WERI-Rb-1 (cell line): ENCODE measurements at regions not wholly inside any gene's neighbourhood (a gene's known extent, or its start where the extent isn't known, plus 50 kb on each side); places are given as distances from the start of the nearest gene placed in this dataset.

Source experiments
- DNase-seq: peaks from one replicate; pipeline ENCODE4 v3.0.0-alpha.2; 2020
- H3K27ac ChIP-seq: fragments of 250-450 bp; sonication (Bioruptor Pico); 2 replicates; pipeline ENCODE4 v1.5.1; 2020; ENCODE audit warnings: mild to moderate bottlenecking, moderate library complexity
- H3K27me3 ChIP-seq: fragments of 250-450 bp; sonication (Bioruptor Pico); 2 replicates; pipeline ENCODE4 v1.5.1; 2021; ENCODE audit warnings: mild to moderate bottlenecking, low read depth, moderate library complexity; ENCODE audit not compliant: insufficient read depth, severe bottlenecking
- H3K36me3 ChIP-seq: fragments of 250-450 bp; sonication (Bioruptor Pico); 2 replicates; pipeline ENCODE4 v1.5.1; 2020; ENCODE audit warnings: mild to moderate bottlenecking, moderate library complexity
- H3K4me3 ChIP-seq: 2 replicates; pipeline ENCODE4 v1.5.1; 2011; ENCODE audit warnings: low read depth, mild to moderate bottlenecking, control low read depth, low read length
- H3K9me3 ChIP-seq: fragments of 250-450 bp; sonication (Bioruptor Pico); 2 replicates; pipeline ENCODE4 v1.5.1; 2021; ENCODE audit warnings: mild to moderate bottlenecking, moderate library complexity; ENCODE audit not compliant: severe bottlenecking
- CTCF ChIP-seq: IDR thresholded peaks from 2 replicates; pipeline ENCODE4 v1.5.1; 2011; ENCODE audit warnings: low read depth, mild to moderate bottlenecking, control low read depth, inconsistent platforms, low read length

GRCh38 chr21:38960251-38960650 is 154.5 kb downstream of the ETS2 start:
- H3K36me3 ChIP-seq: no peaks in the 10 kb centered on the region

GRCh38 chr21:38959692-38960061 is 153.9 kb downstream of the ETS2 start:
- peaks cover 10% of the 10 kb centered on the region for H3K9me3 ChIP-seq
- no peaks in the 10 kb centered on the region for H3K36me3 ChIP-seq
- H3K27ac ChIP-seq: no peak overlapping the region
- DNase-seq: no peak
- TF ChIP-seq CTCF: no peak
- no peak overlapping the region for H3K4me3 ChIP-seq
- no peaks in the 10 kb centered on the region for H3K27me3 ChIP-seq

More at GRCh38 chr21:38960251-38960650, 154.5 kb downstream of the ETS2 start:
- no peak for DNase-seq
- H3K27ac ChIP-seq: no peak overlapping the region
- H3K27me3 ChIP-seq: no peaks in the 10 kb centered on the region
- TF ChIP-seq CTCF: no peak
- no peak overlapping the region for H3K4me3 ChIP-seq
- peaks cover 10% of the 10 kb centered on the region for H3K9me3 ChIP-seq

- H3K36me3 ChIP-seq: no peaks in the 10 kb centered on the region
These were observed 153.4 kb downstream of the ETS2 start for GRCh38 chr21:38958940-38959691.

GRCh38 chr21:38958323-38958705 is 152.6 kb downstream of the ETS2 start:
- TF ChIP-seq CTCF: no peak

More at GRCh38 chr21:38958940-38959691, 153.4 kb downstream of the ETS2 start:
- TF ChIP-seq CTCF: no peak
- no peak for DNase-seq
- H3K27ac ChIP-seq: no peak overlapping the region
- H3K4me3 ChIP-seq: no peak overlapping the region
- H3K27me3 ChIP-seq: no peaks in the 10 kb centered on the region
- peaks cover 10% of the 10 kb centered on the region for H3K9me3 ChIP-seq

GRCh38 chr21:38957575-38958322 is 152.0 kb downstream of the ETS2 start:
- DNase-seq: no peak
- no peaks in the 10 kb centered on the region for H3K27me3 ChIP-seq
- TF ChIP-seq CTCF: no peak
- peaks cover 7% of the 10 kb centered on the region for H3K9me3 ChIP-seq
- peak overlapping the region; percentile 31 for H3K4me3 ChIP-seq
- no peaks in the 10 kb centered on the region for H3K36me3 ChIP-seq
- peak overlapping the region; percentile 83 for H3K27ac ChIP-seq

More at GRCh38 chr21:38958323-38958705, 152.6 kb downstream of the ETS2 start:
- H3K27ac ChIP-seq: no peak overlapping the region
- H3K4me3 ChIP-seq: no peak overlapping the region
- peak; percentile 13 for DNase-seq
- no peaks in the 10 kb centered on the region for H3K27me3 ChIP-seq
- H3K36me3 ChIP-seq: no peaks in the 10 kb centered on the region
- peaks cover 8% of the 10 kb centered on the region for H3K9me3 ChIP-seq
